B cell (primary cell): ENCODE measurements at regions not wholly inside any gene's neighbourhood (a gene's known extent, or its start where the extent isn't known, plus 50 kb on each side); places are given as distances from the start of the nearest gene placed in this dataset.

Experiments used
- ATAC-seq: fragments of 200-7000 bp; cut with Tn5 transposase; one replicate; pipeline ENCODE4 v1.10.0; 2021; ENCODE audit warnings: low read depth, mild to moderate bottlenecking, moderate number of reproducible peaks, moderate library complexity
- CTCF ChIA-PET: fragments of 350-600 bp; sonication (Branson Sonifier 250); formaldehyde crosslinking; loops from one replicate; lab custom pipeline; 2021; ENCODE audit warnings: antibody characterized with exemption, inconsistent platforms; lab: Charles Lee
- POLR2A ChIA-PET: fragments of 350-600 bp; sonication (Branson Sonifier 250); formaldehyde crosslinking; loops from one replicate; lab custom pipeline; 2021; ENCODE audit warnings: antibody characterized with exemption; lab: Charles Lee
- DNase-seq: peaks from one replicate; pipeline ENCODE4 v3.0.0; 2013
- H2AFZ ChIP-seq: 2 replicates; pipeline ENCODE4 v1.6.1; 2012; ENCODE audit warnings: mild to moderate bottlenecking, low read depth, low read length; ENCODE audit not compliant: insufficient read depth, poor library complexity, severe bottlenecking
- H3K27ac ChIP-seq, 2 donors: 1 replicate in 1 of 2; 2 replicates in 1 of 2; pipeline ENCODE4 v1.5.1; 2012 to 2013; ENCODE audit warnings: low read length in 2 of 2, mild to moderate bottlenecking in 2 of 2, moderate library complexity in 1 of 2
- H3K27me3 ChIP-seq, 4 experiments: fragments of 200-600 bp in 1 of 4; sonication (generic) in 1 of 4; replicated peaks in 1 of 4; 1 replicate in 2 of 4; 2 replicates in 2 of 4; pipeline versions ENCODE4 v1.6.1 to v1.7.0; 2013 to 2016; ENCODE audit warnings: low read length in 3 of 4, mild to moderate bottlenecking in 2 of 4, mixed read lengths in 1 of 4, moderate library complexity in 1 of 4; ENCODE audit not compliant: insufficient read depth in 4 of 4, control insufficient read depth in 3 of 4; ENCODE audit errors: control extremely low read depth in 1 of 4
- H3K36me3 ChIP-seq, 2 experiments: replicated peaks in 1 of 2; 1 replicate in 1 of 2; 2 replicates in 1 of 2; pipeline versions ENCODE4 v1.6.1 to v1.7.1; 2013; ENCODE audit warnings: low read length in 1 of 2; ENCODE audit not compliant: insufficient read depth in 2 of 2, control insufficient read depth in 1 of 2; ENCODE audit errors: control extremely low read depth in 1 of 2, extremely low read depth in 1 of 2
- H3K4me1 ChIP-seq, 2 donors: fragments of 200-600 bp in 1 of 2; sonication (generic) in 1 of 2; 1 replicate in 1 of 2; 2 replicates in 1 of 2; pipeline versions ENCODE4 v1.5.1 to v1.6.1; 2013 to 2017; ENCODE audit warnings: low read length in 2 of 2; ENCODE audit not compliant: control insufficient read depth in 2 of 2, insufficient read depth in 2 of 2
- H3K4me2 ChIP-seq: replicated peaks from 2 replicates; pipeline ENCODE3; 2012; ENCODE audit warnings: mild to moderate bottlenecking, low read depth, low read length; ENCODE audit not compliant: poor library complexity, severe bottlenecking
- H3K4me3 ChIP-seq, 5 experiments: fragments of 200-600 bp in 1 of 5; sonication (generic) in 1 of 5; 1 replicate in 3 of 5; 2 replicates in 2 of 5; pipeline versions ENCODE4 v1.5.1 to v1.7.0; 2011 to 2016; ENCODE audit warnings: low read length in 4 of 5, mild to moderate bottlenecking in 4 of 5, low read depth in 2 of 5, control low read depth in 1 of 5, moderate library complexity in 1 of 5; ENCODE audit not compliant: insufficient read depth in 1 of 5; ENCODE audit errors: control extremely low read depth in 1 of 5, extremely low read depth in 1 of 5
- H3K79me2 ChIP-seq: fragments of 200-600 bp; sonication (generic); one replicate; pipeline ENCODE4 v1.6.0; 2016; ENCODE audit warnings: low read length; ENCODE audit not compliant: control insufficient read depth, insufficient read depth
- H3K9ac ChIP-seq: fragments of 200-600 bp; sonication (generic); 2 replicates; pipeline ENCODE4 v1.6.1; 2017; ENCODE audit warnings: mild to moderate bottlenecking, low read length, moderate library complexity
- H3K9me3 ChIP-seq, 3 donors: one replicate each; pipeline versions ENCODE4 v1.6.1 to v1.7.1; 2013; ENCODE audit warnings: low read length in 2 of 3; ENCODE audit not compliant: control insufficient read depth in 2 of 3, insufficient read depth in 1 of 3; ENCODE audit errors: control extremely low read depth in 1 of 3
- H4K20me1 ChIP-seq: 2 replicates; pipeline ENCODE4 v1.6.0; 2012; ENCODE audit warnings: mild to moderate bottlenecking, low read length; ENCODE audit not compliant: insufficient read depth, control insufficient read depth, poor library complexity, severe bottlenecking
- H3K27ac Mint-ChIP-seq: one replicate; pipeline ENCODE4 v1.8.0; 2021; ENCODE audit warnings: mixed read lengths
- H3K27me3 Mint-ChIP-seq: one replicate; pipeline ENCODE4 v1.8.0; 2021; ENCODE audit warnings: mixed read lengths
- H3K4me1 Mint-ChIP-seq: one replicate; pipeline ENCODE4 v1.8.0; 2021; ENCODE audit warnings: mixed read lengths
- H3K4me3 Mint-ChIP-seq: one replicate; pipeline ENCODE4 v1.8.0; 2021; ENCODE audit warnings: mixed read lengths
- H3K9me3 Mint-ChIP-seq: one replicate; pipeline ENCODE4 v1.8.0; 2022; ENCODE audit warnings: mixed read lengths; ENCODE audit not compliant: insufficient read depth
- EZH2 ChIP-seq: IDR thresholded peaks from 2 replicates; pipeline ENCODE4 v1.6.1; 2012; ENCODE audit warnings: borderline replicate concordance, low read depth, mild to moderate bottlenecking, moderate library complexity, low read length; ENCODE audit not compliant: insufficient read depth, poor library complexity, severe bottlenecking
- WGBS: methylation state at CpG from one replicate; pipeline ENCODE4 v1.1.5; 2013; ENCODE audit warnings: missing lambda C conversion rate; ENCODE audit not compliant: insufficient coverage; 5-methylcytosine and 5-hydroxymethylcytosine counted together
- intact Hi-C: fragments of 100-400 bp; cut with micrococcal nuclease; formaldehyde crosslinking; loops from one replicate; pipeline ENCODE4 v1.10.0; 2022
- TF ChIP-seq, protein P1 (sequence below): fragments of 200-600 bp; IDR thresholded peaks from one replicate; pipeline ENCODE4 v1.8.0; 2022; ENCODE audit warnings: antibody characterized with exemption, mild to moderate bottlenecking

DNA sequence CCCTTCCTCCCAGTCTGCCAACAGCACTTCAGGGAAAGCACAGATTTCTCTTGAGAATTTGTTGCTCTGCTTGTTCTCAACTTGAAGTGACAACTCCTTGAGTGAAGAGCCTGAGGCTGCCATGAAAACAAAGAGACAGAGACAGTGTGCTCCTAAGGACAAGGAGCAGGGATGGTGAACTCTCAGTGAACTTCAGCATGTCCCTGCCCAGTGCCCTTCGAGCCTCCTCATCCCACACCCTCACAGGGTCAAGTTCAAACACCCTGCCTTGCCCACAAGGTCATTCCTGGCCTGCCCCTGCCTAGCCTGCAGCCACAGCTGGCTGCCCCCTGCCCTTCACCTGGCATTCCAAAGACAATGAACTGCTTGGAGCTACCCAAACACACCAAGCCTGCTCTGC, 343.5 kb upstream of the KLHL29 start:
- H3K27ac Mint-ChIP-seq, result no peak overlapping the region
- no peaks in the 10 kb centered on the region for H4K20me1 ChIP-seq
- TF ChIP-seq, protein P1, sequence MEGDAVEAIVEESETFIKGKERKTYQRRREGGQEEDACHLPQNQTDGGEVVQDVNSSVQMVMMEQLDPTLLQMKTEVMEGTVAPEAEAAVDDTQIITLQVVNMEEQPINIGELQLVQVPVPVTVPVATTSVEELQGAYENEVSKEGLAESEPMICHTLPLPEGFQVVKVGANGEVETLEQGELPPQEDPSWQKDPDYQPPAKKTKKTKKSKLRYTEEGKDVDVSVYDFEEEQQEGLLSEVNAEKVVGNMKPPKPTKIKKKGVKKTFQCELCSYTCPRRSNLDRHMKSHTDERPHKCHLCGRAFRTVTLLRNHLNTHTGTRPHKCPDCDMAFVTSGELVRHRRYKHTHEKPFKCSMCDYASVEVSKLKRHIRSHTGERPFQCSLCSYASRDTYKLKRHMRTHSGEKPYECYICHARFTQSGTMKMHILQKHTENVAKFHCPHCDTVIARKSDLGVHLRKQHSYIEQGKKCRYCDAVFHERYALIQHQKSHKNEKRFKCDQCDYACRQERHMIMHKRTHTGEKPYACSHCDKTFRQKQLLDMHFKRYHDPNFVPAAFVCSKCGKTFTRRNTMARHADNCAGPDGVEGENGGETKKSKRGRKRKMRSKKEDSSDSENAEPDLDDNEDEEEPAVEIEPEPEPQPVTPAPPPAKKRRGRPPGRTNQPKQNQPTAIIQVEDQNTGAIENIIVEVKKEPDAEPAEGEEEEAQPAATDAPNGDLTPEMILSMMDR, result no peak
- TF ChIP-seq EZH2, result no peak
- POLR2A ChIA-PET, result no interaction called here
- H3K4me2 ChIP-seq, result no peak overlapping the region
- intact Hi-C loops, result no loop called here
- peaks cover 0 to 3% (median 0%) of the 10 kb centered on the region in 3 donors for H3K9me3 ChIP-seq
- WGBS, result 25% methylated on average over 1 of the region's 1 CpG
- no peak overlapping the region for H3K9ac ChIP-seq
- H3K27ac ChIP-seq, result no peak overlapping the region
- H3K27me3 Mint-ChIP-seq, result no peaks in the 10 kb centered on the region
- CTCF ChIA-PET, result no interaction called here
- H3K79me2 ChIP-seq, result no peaks in the 10 kb centered on the region
- no peak overlapping the region for H2AFZ ChIP-seq
- DNase-seq (no peak), ATAC-seq (no peak)
- H3K27me3 ChIP-seq, result no peaks in the 10 kb centered on the region
- H3K4me3 Mint-ChIP-seq, result no peak overlapping the region
- H3K9me3 Mint-ChIP-seq, result no peaks in the 10 kb centered on the region
- no peak overlapping the region for H3K4me3 ChIP-seq
- no peaks in the 10 kb centered on the region for H3K4me1 ChIP-seq
- H3K4me1 Mint-ChIP-seq, result no peaks in the 10 kb centered on the region
- no peaks in the 10 kb centered on the region for H3K36me3 ChIP-seq

DNA sequence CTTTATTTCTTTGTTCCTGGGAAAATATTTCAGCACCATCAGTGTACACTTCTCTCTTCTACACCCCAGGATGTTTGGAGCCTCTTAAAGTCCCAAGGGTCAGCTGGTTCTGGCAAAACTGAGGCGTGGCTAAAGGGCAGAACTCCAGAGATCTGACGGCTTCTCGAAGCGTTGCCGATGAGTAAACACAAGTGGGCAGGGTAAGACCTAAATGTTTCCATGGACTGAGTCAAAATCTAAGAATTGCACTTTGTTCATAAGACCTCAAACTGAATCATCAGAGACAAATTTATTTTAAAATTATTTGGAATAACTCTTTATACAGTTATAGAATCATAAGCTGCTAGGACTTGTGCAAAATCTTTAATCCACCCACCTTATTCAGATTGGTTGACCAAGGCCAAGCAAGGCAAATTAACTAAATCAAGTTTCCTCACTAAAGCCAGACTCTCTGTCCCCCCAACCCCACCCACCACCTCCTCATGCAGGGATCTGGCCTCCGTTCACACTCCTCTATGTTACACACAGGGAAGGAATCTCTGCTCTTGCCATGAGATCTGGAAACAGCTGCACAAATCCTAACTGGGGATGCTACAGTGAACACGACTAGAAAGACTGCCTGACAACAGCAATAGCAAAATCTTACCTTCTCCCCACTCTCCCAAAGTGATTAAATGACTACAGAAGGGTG, 342.6 kb upstream of the KLHL29 start:
- Histone ChIP-seq H3K27ac (no peak overlapping the region), H3K4me2 (no peak overlapping the region), H3K9me3 (peaks cover 0 to 3% (median 0%) of the 10 kb centered on the region in 3 donors), H3K4me3 (no peak overlapping the region), H3K79me2 (no peaks in the 10 kb centered on the region), H3K4me1 (no peaks in the 10 kb centered on the region), H4K20me1 (no peaks in the 10 kb centered on the region), H3K9ac (no peak overlapping the region), H3K36me3 (no peaks in the 10 kb centered on the region), H2AFZ (no peak overlapping the region), H3K27me3 (no peaks in the 10 kb centered on the region)
- Mint-ChIP-seq H3K4me1 (no peaks in the 10 kb centered on the region), H3K9me3 (no peaks in the 10 kb centered on the region), H3K4me3 (no peak overlapping the region), H3K27me3 (no peaks in the 10 kb centered on the region), H3K27ac (no peak overlapping the region)
- POLR2A ChIA-PET, result no interaction called here
- DNase-seq (no peak), ATAC-seq (no peak)
- TF ChIP-seq, protein P1, result no peak
- TF ChIP-seq EZH2, result no peak
- 70% methylated on average over 4 of the region's 7 CpGs for WGBS
- CTCF ChIA-PET, result no interaction called here
- intact Hi-C loops, result no loop called here
